Omental fat pad (tissue), 3 donors: ENCODE measurements at regions not wholly inside any gene's neighbourhood (a gene's known extent, or its start where the extent isn't known, plus 50 kb on each side); places are given as distances from the start of the nearest gene placed in this dataset.

Experiments used
- ATAC-seq: fragments of 150-250 bp; one replicate; pipeline ENCODE4 v1.9.1; 2016; ENCODE audit warnings: mild to moderate bottlenecking, moderate library complexity; ENCODE audit not compliant: low FRiP score
- DNase-seq: peaks from one replicate; pipeline ENCODE4 v3.0.0-alpha.2; 2019; ENCODE audit warnings: low spot score
- TF ChIP-seq, protein P1 (sequence below), 3 donors: fragments of 450-650 bp; IDR thresholded peaks; one replicate each; pipeline ENCODE4 v1.5.1; 2016 to 2017; ENCODE audit warnings: antibody characterized with exemption in 3 of 3, mild to moderate bottlenecking in 3 of 3, moderate library complexity in 2 of 3

DNA sequence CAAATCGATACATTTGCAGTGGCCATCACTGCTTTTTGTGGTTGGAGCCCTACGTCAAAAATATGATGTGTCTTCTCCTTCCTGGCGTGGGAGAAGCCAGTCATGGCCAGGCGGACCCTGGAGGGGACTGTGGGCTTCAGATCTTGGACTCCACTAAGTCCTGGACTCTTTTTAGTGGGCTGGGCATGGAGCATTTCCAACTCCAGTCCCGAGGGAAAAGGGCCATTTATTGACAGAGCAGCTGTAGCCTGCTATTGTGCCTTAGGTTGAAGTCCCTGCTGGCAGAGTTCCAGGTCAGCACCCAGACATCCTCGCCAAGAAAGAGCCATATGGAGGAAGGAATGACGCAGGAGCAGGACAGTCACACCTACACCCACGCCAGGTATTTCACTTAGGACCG, 179.2 kb upstream of the ZNF507 start:
- TF ChIP-seq, protein P1, sequence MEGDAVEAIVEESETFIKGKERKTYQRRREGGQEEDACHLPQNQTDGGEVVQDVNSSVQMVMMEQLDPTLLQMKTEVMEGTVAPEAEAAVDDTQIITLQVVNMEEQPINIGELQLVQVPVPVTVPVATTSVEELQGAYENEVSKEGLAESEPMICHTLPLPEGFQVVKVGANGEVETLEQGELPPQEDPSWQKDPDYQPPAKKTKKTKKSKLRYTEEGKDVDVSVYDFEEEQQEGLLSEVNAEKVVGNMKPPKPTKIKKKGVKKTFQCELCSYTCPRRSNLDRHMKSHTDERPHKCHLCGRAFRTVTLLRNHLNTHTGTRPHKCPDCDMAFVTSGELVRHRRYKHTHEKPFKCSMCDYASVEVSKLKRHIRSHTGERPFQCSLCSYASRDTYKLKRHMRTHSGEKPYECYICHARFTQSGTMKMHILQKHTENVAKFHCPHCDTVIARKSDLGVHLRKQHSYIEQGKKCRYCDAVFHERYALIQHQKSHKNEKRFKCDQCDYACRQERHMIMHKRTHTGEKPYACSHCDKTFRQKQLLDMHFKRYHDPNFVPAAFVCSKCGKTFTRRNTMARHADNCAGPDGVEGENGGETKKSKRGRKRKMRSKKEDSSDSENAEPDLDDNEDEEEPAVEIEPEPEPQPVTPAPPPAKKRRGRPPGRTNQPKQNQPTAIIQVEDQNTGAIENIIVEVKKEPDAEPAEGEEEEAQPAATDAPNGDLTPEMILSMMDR (IDR thresholded peaks at IDR 0.05), result no peak
- DNase-seq (no peak), ATAC-seq (no peak)

- DNase-seq, result no peak
- ATAC-seq, result peak; percentile 23
- TF ChIP-seq, protein P1 (IDR thresholded peaks at IDR 0.05), result no peak
Measured at GRCh38 chr19:32168111-32168510, 177.3 kb upstream of the ZNF507 start.

- ATAC-seq (no peak), DNase-seq (no peak)
- TF ChIP-seq, protein P1 (IDR thresholded peaks at IDR 0.05), result no peak
Measured at GRCh38 chr19:32168606-32169005, 176.8 kb upstream of the ZNF507 start.

- ATAC-seq (no peak), DNase-seq (no peak)
- TF ChIP-seq, protein P1 (IDR thresholded peaks at IDR 0.05), result no peak
Measured at GRCh38 chr19:32171719-32172151, 173.7 kb upstream of the ZNF507 start.

GRCh38 chr19:32172566-32173160, 172.7 kb upstream of the ZNF507 start:
- ATAC-seq (no peak), DNase-seq (no peak)
- TF ChIP-seq, protein P1 (IDR thresholded peaks at IDR 0.05), result no peak

GRCh38 chr19:32173836-32174235, 171.6 kb upstream of the ZNF507 start:
- TF ChIP-seq, protein P1 (IDR thresholded peaks at IDR 0.05), result no peak
- ATAC-seq, result no peak
- no peak for DNase-seq

- no peak for ATAC-seq
- DNase-seq, result no peak
- TF ChIP-seq, protein P1 (IDR thresholded peaks at IDR 0.05), result no peak
Measured at GRCh38 chr19:32174386-32175113, 170.9 kb upstream of the ZNF507 start.
